ENCODE measurements at regions not wholly inside any gene's neighbourhood (a gene's known extent, or its start where the extent isn't known, plus 50 kb on each side); places are given as distances from the start of the nearest gene placed in this dataset.

GRCh38 chr17:71284032-71284755 lies 836.6 kb upstream of the SOX9 start:
- DNase-seq (ENCODE audit: low spot score), result no peak
- intact Hi-C loops (cut with DNase I), result no loop called here

- no peak for DNase-seq (ENCODE audit: low spot score)
- intact Hi-C loops (cut with DNase I), result no loop called here
These were observed 834.2 kb upstream of the SOX9 start for GRCh38 chr17:71286625-71287024.

GRCh38 chr17:71287071-71287823 lies 833.6 kb upstream of the SOX9 start:
- no peak for DNase-seq (ENCODE audit: low spot score)
- intact Hi-C loops (cut with DNase I), result no loop called here

GRCh38 chr17:71292006-71292405 lies 828.8 kb upstream of the SOX9 start:
- DNase-seq (ENCODE audit: low spot score), result no peak
- intact Hi-C loops (cut with DNase I), result no loop called here

- no peak for DNase-seq (ENCODE audit: low spot score)
- intact Hi-C loops (cut with DNase I), result no loop called here
These were observed 824.8 kb upstream of the SOX9 start for GRCh38 chr17:71296005-71296404.

- no peak for DNase-seq (ENCODE audit: low spot score)
- intact Hi-C loops (cut with DNase I), result no loop called here
These were observed 819.8 kb upstream of the SOX9 start for GRCh38 chr17:71301063-71301462.

- intact Hi-C loops (cut with DNase I), result no loop called here
These were observed 817.9 kb upstream of the SOX9 start for GRCh38 chr17:71302721-71303549.

GRCh38 chr17:71304498-71305158 lies 816.2 kb upstream of the SOX9 start:
- no peak for DNase-seq (ENCODE audit: low spot score)
- intact Hi-C loops (cut with DNase I), result no loop called here

More at GRCh38 chr17:71302721-71303549, 817.9 kb upstream of the SOX9 start:
- DNase-seq (ENCODE audit: low spot score), result no peak

- intact Hi-C loops (cut with DNase I), result no loop called here
- DNase-seq (ENCODE audit: low spot score), result no peak
These were observed 807.0 kb upstream of the SOX9 start for GRCh38 chr17:71313866-71314265.

- no peak for DNase-seq (ENCODE audit: low spot score)
- intact Hi-C loops (cut with DNase I), result no loop called here
These were observed 805.3 kb upstream of the SOX9 start for GRCh38 chr17:71315568-71315967.

GRCh38 chr17:71316176-71316897 lies 804.5 kb upstream of the SOX9 start:
- intact Hi-C loops (cut with DNase I), result no loop called here

GRCh38 chr17:71320009-71320796 lies 800.6 kb upstream of the SOX9 start:
- intact Hi-C loops (cut with DNase I), result no loop called here
- DNase-seq (ENCODE audit: low spot score), result no peak

More at GRCh38 chr17:71316176-71316897, 804.5 kb upstream of the SOX9 start:
- no peak for DNase-seq (ENCODE audit: low spot score)

GRCh38 chr17:71325117-71325516 lies 795.7 kb upstream of the SOX9 start:
- no peak for DNase-seq (ENCODE audit: low spot score)
- intact Hi-C loops (cut with DNase I), result no loop called here

- DNase-seq (ENCODE audit: low spot score), result no peak
- intact Hi-C loops (cut with DNase I), result no loop called here
These were observed 794.9 kb upstream of the SOX9 start for GRCh38 chr17:71325886-71326285.

GRCh38 chr17:71327376-71328059 lies 793.3 kb upstream of the SOX9 start:
- intact Hi-C loops (cut with DNase I), result no loop called here
- no peak for DNase-seq (ENCODE audit: low spot score)

GRCh38 chr17:71329310-71330098 lies 791.3 kb upstream of the SOX9 start:
- intact Hi-C loops (cut with DNase I), result no loop called here
- DNase-seq (ENCODE audit: low spot score), result no peak

GRCh38 chr17:71330099-71330375 lies 790.8 kb upstream of the SOX9 start:
- intact Hi-C loops (cut with DNase I), result no loop called here
- no peak for DNase-seq (ENCODE audit: low spot score)
